Sciatic nerve (tissue), 2 donors: ENCODE measurements at regions not wholly inside any gene's neighbourhood (a gene's known extent, or its start where the extent isn't known, plus 50 kb on each side); places are given as distances from the start of the nearest gene placed in this dataset.

Experiments used
- ATAC-seq: fragments of 200-7000 bp; cut with Tn5 transposase; one replicate; pipeline ENCODE4 v1.9.1; 2020; ENCODE audit warnings: mild to moderate bottlenecking, moderate library complexity
- DNase-seq: peaks from one replicate; pipeline ENCODE4 v3.0.0-alpha.2; 2020; ENCODE audit warnings: low spot score
- intact Hi-C: fragments of 100-400 bp; cut with DNase I; formaldehyde crosslinking; loops from one replicate; pipeline ENCODE4 v1.14.2; 2022
- donor health status: DM: no; HTN: no; CAD: no.
- donor health status: DM: no; HTN: no; CAD: no.

DNA sequence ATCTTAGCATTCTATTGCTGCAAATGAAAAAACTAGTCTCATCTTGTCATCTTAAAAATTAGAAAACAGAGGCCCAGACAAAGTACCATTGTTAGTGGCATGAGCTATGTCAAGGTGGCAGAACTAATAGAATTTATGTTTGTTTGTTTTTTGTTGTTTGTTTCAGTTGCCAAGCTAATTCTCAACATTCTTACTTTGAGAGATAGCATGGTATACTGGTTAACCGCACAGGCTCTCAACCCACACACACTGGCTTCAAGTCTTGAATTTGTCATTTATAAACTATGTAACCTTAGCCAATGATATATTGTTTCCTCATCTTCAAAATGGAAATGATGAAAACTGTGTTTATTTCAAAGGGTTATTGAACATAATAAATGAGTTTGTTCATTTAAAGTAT lies 367.6 kb upstream of the PLSCR5 start:
- intact Hi-C loops, result no loop called here
- DNase-seq, result no peak
- ATAC-seq, result no peak

DNA sequence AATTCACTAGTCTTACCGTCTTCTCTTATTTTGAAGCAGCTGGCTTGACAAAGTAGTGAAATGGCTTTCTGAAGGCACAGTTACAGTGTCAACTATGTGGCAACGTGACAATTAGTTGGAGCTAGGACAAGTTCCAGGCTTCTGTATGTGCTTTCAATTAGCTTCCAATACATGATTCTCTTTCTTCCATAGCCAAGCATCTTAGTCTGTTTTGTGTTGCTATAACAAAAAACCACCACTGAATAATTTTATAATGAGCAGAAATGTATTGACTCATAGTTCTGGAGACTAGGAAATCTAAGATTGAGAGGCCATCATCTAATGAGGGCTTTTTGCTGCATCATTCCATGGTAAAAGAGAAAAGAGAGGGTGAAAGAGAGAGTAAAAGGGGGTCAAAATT lies 365.1 kb upstream of the PLSCR5 start:
- DNase-seq (no peak), ATAC-seq (no peak)
- intact Hi-C loops, result no loop called here

- DNase-seq (no peak), ATAC-seq (no peak)
- intact Hi-C loops, result no loop called here
Measured at GRCh38 chr3:146969356-146969755, 364.2 kb upstream of the PLSCR5 start.

DNA sequence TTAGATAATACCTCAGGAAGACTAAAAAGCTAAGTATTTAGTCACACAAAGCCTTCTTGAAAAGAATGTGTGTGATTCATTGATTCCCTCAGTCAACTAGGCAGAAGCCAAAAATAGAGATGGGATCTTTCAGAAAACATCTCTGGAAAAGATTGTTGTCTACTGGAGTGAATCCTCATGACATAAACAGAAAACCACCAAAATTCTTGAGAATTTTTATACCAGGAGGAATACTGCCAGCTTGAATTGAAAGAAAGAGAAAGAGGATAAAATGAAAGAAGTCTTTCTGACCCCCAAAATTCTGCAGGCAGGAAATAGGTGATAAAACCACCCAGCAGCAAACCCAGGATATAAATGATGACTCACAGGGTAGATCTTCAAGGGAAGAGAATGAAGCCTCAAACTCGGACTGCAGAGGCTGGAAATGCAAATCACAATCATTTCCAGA lies 363.1 kb upstream of the PLSCR5 start:
- ATAC-seq, result no peak
- DNase-seq, result no peak
- intact Hi-C loops, result no loop called here

DNA sequence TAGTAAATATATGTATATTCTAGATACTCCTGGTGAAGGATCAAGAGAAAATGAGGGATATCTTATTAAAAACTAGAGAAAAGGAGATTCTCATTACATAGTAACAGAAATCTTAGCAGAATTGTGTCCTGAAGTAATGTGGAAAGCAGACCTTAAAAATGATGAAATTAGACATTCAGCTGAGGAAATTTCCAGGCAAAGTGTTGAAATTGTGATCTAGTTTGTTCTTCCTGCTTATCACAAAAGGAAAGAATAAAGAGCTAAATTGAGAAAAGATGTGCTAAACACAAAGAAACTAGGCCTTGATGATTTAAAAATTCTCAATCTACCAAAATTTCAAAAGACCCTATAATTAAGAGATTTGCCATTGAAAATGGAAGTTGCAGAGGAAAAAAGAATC lies 362.6 kb upstream of the PLSCR5 start:
- intact Hi-C loops, result no loop called here
- no peak for ATAC-seq
- no peak for DNase-seq

- intact Hi-C loops, result no loop called here
- no peak for DNase-seq
- ATAC-seq, result no peak
Measured at GRCh38 chr3:146966124-146966523, 361.0 kb upstream of the PLSCR5 start.

- intact Hi-C loops, result no loop called here
- ATAC-seq (peak; percentile 79), DNase-seq (no peak)
Measured at GRCh38 chr3:146953511-146953981, 348.4 kb upstream of the PLSCR5 start.

GRCh38 chr3:146948985-146949384 lies 343.8 kb upstream of the PLSCR5 start:
- ATAC-seq (no peak), DNase-seq (no peak)
- intact Hi-C loops, result no loop called here

GRCh38 chr3:146948186-146948585 lies 343.0 kb upstream of the PLSCR5 start:
- ATAC-seq, result no peak
- intact Hi-C loops, result no loop called here
- no peak for DNase-seq

GRCh38 chr3:146929696-146930095 lies 324.6 kb upstream of the PLSCR5 start:
- DNase-seq (no peak), ATAC-seq (no peak)
- intact Hi-C loops, result no loop called here

- ATAC-seq (no peak), DNase-seq (no peak)
- intact Hi-C loops, result no loop called here
Measured at GRCh38 chr3:146928421-146929059, 323.4 kb upstream of the PLSCR5 start.

DNA sequence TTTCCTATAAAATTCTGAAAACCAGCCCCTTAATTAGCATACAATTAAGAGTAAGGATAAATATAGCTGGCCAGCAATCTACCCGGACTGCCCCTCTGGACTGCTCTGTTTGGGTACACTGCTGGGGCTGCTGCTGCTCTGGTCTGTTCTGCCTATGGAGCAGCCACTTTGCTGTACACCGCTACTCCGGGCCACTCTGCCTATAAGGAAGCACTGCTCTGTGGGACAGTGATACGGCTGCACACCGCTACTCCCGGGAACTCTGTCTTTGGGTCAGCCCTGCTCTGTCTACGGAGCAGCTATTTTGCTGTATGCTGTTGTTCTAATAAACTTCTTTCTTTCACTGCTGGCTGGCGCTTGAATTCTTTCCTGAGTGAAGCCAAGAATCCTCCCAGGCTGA lies 316.5 kb upstream of the PLSCR5 start:
- intact Hi-C loops, result no loop called here
- DNase-seq, result no peak
- ATAC-seq, result no peak

GRCh38 chr3:146914409-146914808 lies 309.3 kb upstream of the PLSCR5 start:
- ATAC-seq, result no peak
- intact Hi-C loops, result loop anchor here (5.0 kb wide), 1 partner anchor 1533 kb away; no protein-coding TSS in a partner anchor
- no peak for DNase-seq

- DNase-seq (no peak), ATAC-seq (peak; percentile 67)
- intact Hi-C loops, result loop anchor here (5.0 kb wide), 1 partner anchor 1535 kb away; no protein-coding TSS in a partner anchor
Measured at GRCh38 chr3:146912241-146913015, 307.3 kb upstream of the PLSCR5 start.

- intact Hi-C loops, result no loop called here
- ATAC-seq (peak; percentile 38), DNase-seq (no peak)
Measured at GRCh38 chr3:146903927-146904326, 298.8 kb upstream of the PLSCR5 start.

DNA sequence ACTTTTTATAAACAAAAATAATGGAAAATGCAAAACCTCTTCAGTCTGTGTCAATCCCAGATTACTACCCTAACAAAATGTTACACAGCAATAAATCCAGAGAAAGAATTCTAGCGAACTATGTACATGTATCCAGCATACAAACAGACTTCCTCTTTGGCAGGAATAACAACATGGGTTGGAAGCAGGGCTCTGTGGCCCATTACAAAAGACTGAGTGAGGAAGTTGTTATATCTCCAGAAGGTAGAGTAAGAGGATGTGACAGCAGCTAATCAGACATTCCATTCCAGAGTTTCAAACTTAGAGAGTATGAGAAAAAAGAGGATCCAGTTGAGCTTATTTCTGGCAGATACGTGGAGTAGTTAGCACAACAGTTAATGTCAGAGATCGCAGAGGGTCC lies 294.0 kb upstream of the PLSCR5 start:
- DNase-seq, result no peak
- intact Hi-C loops, result no loop called here
- ATAC-seq, result no peak

DNA sequence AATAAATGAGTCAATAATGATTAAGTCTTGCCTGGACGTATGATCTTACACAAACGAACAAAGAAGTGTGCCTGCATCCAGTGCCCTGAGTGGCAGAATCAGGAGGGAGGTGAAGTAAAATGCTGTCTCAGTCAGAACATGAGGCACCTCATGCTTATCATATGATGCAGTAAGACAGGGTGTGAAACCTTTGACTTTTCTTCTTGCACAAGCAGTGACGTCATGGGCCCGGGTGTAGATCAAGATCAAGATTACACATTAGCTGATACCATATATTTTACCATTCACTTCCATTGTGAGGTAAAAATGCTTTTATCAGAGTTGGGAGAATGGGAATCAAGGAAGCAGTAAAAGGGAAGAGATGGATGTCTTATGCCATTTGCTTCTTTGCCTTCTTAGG lies 291.6 kb upstream of the PLSCR5 start:
- no peak for ATAC-seq
- DNase-seq, result no peak
- intact Hi-C loops, result no loop called here

DNA sequence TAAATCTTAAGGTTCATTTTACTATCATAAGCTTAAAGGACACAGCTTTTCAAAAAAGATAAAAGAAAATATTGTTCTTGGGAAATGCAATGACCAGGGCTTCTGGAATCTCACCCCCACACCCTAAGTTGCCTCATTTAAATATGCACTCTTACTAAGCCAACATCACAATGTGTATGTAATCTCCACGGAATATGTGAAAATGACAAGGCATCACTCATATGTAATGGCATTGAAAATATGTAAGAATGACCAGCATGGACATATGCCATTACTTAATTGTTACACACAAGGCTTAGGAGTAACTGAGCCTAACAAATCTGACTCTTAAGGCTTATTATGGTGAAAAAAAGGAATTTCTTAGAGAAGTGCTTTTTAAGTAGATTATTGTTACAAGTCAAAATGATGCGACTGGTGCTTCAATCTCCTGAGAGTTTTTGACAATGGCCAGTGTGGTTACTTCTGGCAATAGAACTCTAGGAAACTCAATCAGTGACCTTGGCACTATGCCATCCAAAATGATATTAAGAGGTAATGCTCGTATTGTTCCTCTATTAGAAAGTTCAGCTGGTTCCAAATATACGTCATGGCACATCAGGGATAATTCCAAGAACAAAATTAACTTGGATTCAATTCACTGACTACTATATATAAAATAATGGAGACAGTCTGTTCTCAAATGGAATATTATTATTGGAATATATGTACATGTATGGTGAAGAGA lies 290.0 kb upstream of the PLSCR5 start:
- DNase-seq, result no peak

GRCh38 chr3:146894406-146894805 lies 289.3 kb upstream of the PLSCR5 start:
- DNase-seq, result no peak
- intact Hi-C loops, result no loop called here
- ATAC-seq, result no peak

More for the DNA sequence above, 290.0 kb upstream of the PLSCR5 start:
- ATAC-seq, result no peak
- intact Hi-C loops, result no loop called here

DNA sequence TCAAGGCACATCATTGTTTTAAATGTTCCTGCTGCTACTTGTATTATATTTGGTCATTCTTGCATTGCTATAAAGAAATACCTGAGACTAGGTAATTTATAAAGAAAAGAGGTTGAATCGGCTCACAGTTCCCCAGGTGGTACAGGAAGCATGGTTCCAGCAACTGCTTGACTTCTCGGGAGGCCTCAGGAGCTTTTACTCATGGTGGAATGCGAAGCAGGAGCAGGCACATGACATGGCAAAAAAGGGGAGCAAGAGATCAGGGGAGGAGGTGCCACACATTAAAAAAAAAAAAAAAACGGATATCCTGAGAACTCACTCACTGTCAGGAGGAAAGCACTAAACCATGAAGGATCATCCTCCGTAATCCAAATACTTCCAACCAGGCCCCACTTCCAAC lies 286.9 kb upstream of the PLSCR5 start:
- intact Hi-C loops, result no loop called here
- DNase-seq (no peak), ATAC-seq (no peak)
